GM18907 (cell line): ENCODE measurements at regions not wholly inside any gene's neighbourhood (a gene's known extent, or its start where the extent isn't known, plus 50 kb on each side); places are given as distances from the start of the nearest gene placed in this dataset.
"Not testable (repeated sequence)": the region's sequence is repeated elsewhere in the genome, so short reads cannot be mapped to it uniquely, and the experiment has no call there.

ENCODE experiments used
- ATAC-seq: cut with Tn5 transposase; IDR thresholded peaks from one replicate; pipeline ENCODE4 v1.9.1; 2021; ENCODE audit warnings: mild to moderate bottlenecking, moderate library complexity; ENCODE audit not compliant: unreplicated experiment

GRCh38 chr4:95779447-95779846, 60.4 kb upstream of the PDHA2 start:
- no peak for ATAC-seq

- no peak for ATAC-seq
Observed at GRCh38 chr4:95778666-95779065, 61.2 kb upstream of the PDHA2 start.

- ATAC-seq, result not testable (repeated sequence)
Observed at GRCh38 chr4:95770605-95771004, 69.3 kb upstream of the PDHA2 start.

GRCh38 chr4:95764961-95765360, 74.9 kb upstream of the PDHA2 start:
- no peak for ATAC-seq

GRCh38 chr4:95761871-95762270, 78.0 kb upstream of the PDHA2 start:
- ATAC-seq, result no peak

- ATAC-seq, result no peak
Observed at GRCh38 chr4:95761426-95761825, 78.5 kb upstream of the PDHA2 start.

- not testable (repeated sequence) for ATAC-seq
Observed at GRCh38 chr4:95760646-95761045, 79.2 kb upstream of the PDHA2 start.

- ATAC-seq, result no peak
Observed at GRCh38 chr4:95758001-95758400, 81.9 kb upstream of the PDHA2 start.

- no peak for ATAC-seq
Observed at GRCh38 chr4:95754667-95755066, 85.2 kb upstream of the PDHA2 start.

GRCh38 chr4:95749204-95749603, 90.7 kb upstream of the PDHA2 start:
- no peak for ATAC-seq

- no peak for ATAC-seq
Observed at GRCh38 chr4:95742872-95743271, 97.0 kb upstream of the PDHA2 start.

- no peak for ATAC-seq
Observed at GRCh38 chr4:95742179-95742578, 97.7 kb upstream of the PDHA2 start.

GRCh38 chr4:95732061-95732460, 107.8 kb upstream of the PDHA2 start:
- ATAC-seq, result no peak

GRCh38 chr4:95729596-95729995, 110.3 kb upstream of the PDHA2 start:
- no peak for ATAC-seq

- ATAC-seq, result no peak
Observed at GRCh38 chr4:95728145-95728544, 111.7 kb upstream of the PDHA2 start.

- no peak for ATAC-seq
Observed at GRCh38 chr4:95715830-95716229, 124.1 kb upstream of the PDHA2 start.

GRCh38 chr4:95714571-95714970, 125.3 kb upstream of the PDHA2 start:
- ATAC-seq, result no peak

GRCh38 chr4:95705323-95705722, 134.6 kb upstream of the PDHA2 start:
- no peak for ATAC-seq

GRCh38 chr4:95701500-95702170, 138.3 kb upstream of the PDHA2 start:
- no peak for ATAC-seq

- ATAC-seq, result no peak
Observed at GRCh38 chr4:95694411-95694810, 145.5 kb upstream of the PDHA2 start.

GRCh38 chr4:95693594-95693993, 144.8 kb upstream of the UNC5C start:
- no peak for ATAC-seq

GRCh38 chr4:95676190-95676589, 127.4 kb upstream of the UNC5C start:
- no peak for ATAC-seq

GRCh38 chr4:95675623-95676022, 126.8 kb upstream of the UNC5C start:
- no peak for ATAC-seq
